ENCODE measurements at regions not wholly inside any gene's neighbourhood (a gene's known extent, or its start where the extent isn't known, plus 50 kb on each side); places are given as distances from the start of the nearest gene placed in this dataset.
"Not testable (repeated sequence)": the region's sequence is repeated elsewhere in the genome, so short reads cannot be mapped to it uniquely, and the experiment has no call there.

- no peak overlapping the region for H3K27ac ChIP-seq
- no peak for DNase-seq (ENCODE audit: low read depth, low spot score)
Measured at GRCh38 chr7:156344595-156344994, 296.0 kb upstream of the RNF32 start.

GRCh38 chr7:156334636-156335035, 305.9 kb upstream of the RNF32 start:
- peak; percentile 37 for DNase-seq (ENCODE audit: low read depth, low spot score)
- H3K27ac ChIP-seq: no peak overlapping the region

GRCh38 chr7:156327916-156328315, 312.7 kb upstream of the RNF32 start:
- no peak overlapping the region for H3K27ac ChIP-seq
- no peak for DNase-seq (ENCODE audit: low read depth, low spot score)

- H3K27ac ChIP-seq: no peak overlapping the region
- peak; percentile 33 for DNase-seq (ENCODE audit: low read depth, low spot score)
Measured at GRCh38 chr7:156327474-156327873, 313.1 kb upstream of the RNF32 start.

GRCh38 chr7:156324201-156324600, 316.4 kb upstream of the RNF32 start:
- H3K27ac ChIP-seq: no peak overlapping the region
- DNase-seq (ENCODE audit: low read depth, low spot score): no peak

- H3K27ac ChIP-seq: not testable (repeated sequence)
Measured at GRCh38 chr7:156321430-156321829, 319.1 kb upstream of the RNF32 start.

GRCh38 chr7:156318926-156319325, 321.6 kb upstream of the RNF32 start:
- no peak for DNase-seq (ENCODE audit: low read depth, low spot score)

More at GRCh38 chr7:156321430-156321829, 319.1 kb upstream of the RNF32 start:
- DNase-seq (ENCODE audit: low read depth, low spot score): not testable (repeated sequence)

GRCh38 chr7:156318426-156318825, 322.1 kb upstream of the RNF32 start:
- no peak for DNase-seq (ENCODE audit: low read depth, low spot score)
- H3K27ac ChIP-seq: no peak overlapping the region

More at GRCh38 chr7:156318926-156319325, 321.6 kb upstream of the RNF32 start:
- H3K27ac ChIP-seq: no peak overlapping the region

- H3K27ac ChIP-seq: no peak overlapping the region
- DNase-seq (ENCODE audit: low read depth, low spot score): no peak
Measured at GRCh38 chr7:156309016-156309620, 331.5 kb upstream of the RNF32 start.

- DNase-seq (ENCODE audit: low read depth, low spot score): no peak
- no peak overlapping the region for H3K27ac ChIP-seq
Measured at GRCh38 chr7:156307193-156307592, 333.4 kb upstream of the RNF32 start.

GRCh38 chr7:156305351-156305750, 335.2 kb upstream of the RNF32 start:
- DNase-seq (ENCODE audit: low read depth, low spot score): no peak
- H3K27ac ChIP-seq: no peak overlapping the region

- DNase-seq (ENCODE audit: low read depth, low spot score): no peak
- H3K27ac ChIP-seq: no peak overlapping the region
Measured at GRCh38 chr7:156282816-156283215, 357.8 kb upstream of the RNF32 start.

GRCh38 chr7:156279635-156280034, 360.9 kb upstream of the RNF32 start:
- no peak for DNase-seq (ENCODE audit: low read depth, low spot score)
- no peak overlapping the region for H3K27ac ChIP-seq

- no peak for DNase-seq (ENCODE audit: low read depth, low spot score)
Measured at GRCh38 chr7:156275292-156275691, 365.3 kb upstream of the RNF32 start.

GRCh38 chr7:156274557-156274956, 366.0 kb upstream of the RNF32 start:
- no peak for DNase-seq (ENCODE audit: low read depth, low spot score)
- H3K27ac ChIP-seq: no peak overlapping the region

More at GRCh38 chr7:156275292-156275691, 365.3 kb upstream of the RNF32 start:
- no peak overlapping the region for H3K27ac ChIP-seq

- no peak overlapping the region for H3K27ac ChIP-seq
- DNase-seq (ENCODE audit: low read depth, low spot score): no peak
Measured at GRCh38 chr7:156261581-156261980, 379.0 kb upstream of the RNF32 start.

GRCh38 chr7:156257904-156258303, 382.7 kb upstream of the RNF32 start:
- no peak overlapping the region for H3K27ac ChIP-seq
- DNase-seq (ENCODE audit: low read depth, low spot score): no peak

GRCh38 chr7:156255635-156256034, 384.9 kb upstream of the RNF32 start:
- H3K27ac ChIP-seq: no peak overlapping the region
- DNase-seq (ENCODE audit: low read depth, low spot score): no peak

GRCh38 chr7:156251861-156252260, 388.7 kb upstream of the RNF32 start:
- no peak for DNase-seq (ENCODE audit: low read depth, low spot score)
- no peak overlapping the region for H3K27ac ChIP-seq

GRCh38 chr7:156240532-156240931, 400.0 kb upstream of the RNF32 start:
- no peak for DNase-seq (ENCODE audit: low read depth, low spot score)

GRCh38 chr7:156238366-156239133, 402.0 kb upstream of the RNF32 start:
- DNase-seq (ENCODE audit: low read depth, low spot score): no peak
- H3K27ac ChIP-seq: no peak overlapping the region

More at GRCh38 chr7:156240532-156240931, 400.0 kb upstream of the RNF32 start:
- H3K27ac ChIP-seq: no peak overlapping the region

- no peak overlapping the region for H3K27ac ChIP-seq
- DNase-seq (ENCODE audit: low read depth, low spot score): no peak
Measured at GRCh38 chr7:156237614-156238013, 403.0 kb upstream of the RNF32 start.
